ENCODE measurements at regions not wholly inside any gene's neighbourhood (a gene's known extent, or its start where the extent isn't known, plus 50 kb on each side); places are given as distances from the start of the nearest gene placed in this dataset.

- TF ChIP-seq CTCF (IDR thresholded peaks at IDR 0.05) = no peak
- no peak for TF ChIP-seq POLR2A (IDR thresholded peaks at IDR 0.05)
Measured at GRCh38 chr16:66168777-66169176, 197.7 kb upstream of the CDH5 start.
